Gastroesophageal sphincter (tissue), 3 donors: ENCODE measurements at regions not wholly inside any gene's neighbourhood (a gene's known extent, or its start where the extent isn't known, plus 50 kb on each side); places are given as distances from the start of the nearest gene placed in this dataset.

Experiments used
- CTCF ChIP-seq, 4 experiments: fragments of 200-600 bp in 2 of 4; fragments of 450-650 bp in 2 of 4; sonication (generic) in 1 of 4; IDR thresholded peaks; one replicate each; pipeline ENCODE4 v1.5.1; 2017 to 2019; ENCODE audit warnings: antibody characterized with exemption in 4 of 4, mild to moderate bottlenecking in 2 of 4, moderate library complexity in 2 of 4
- EP300 ChIP-seq: sonication (generic); formaldehyde crosslinking; IDR thresholded peaks from one replicate; pipeline ENCODE4 v1.6.1; 2017; ENCODE audit warnings: antibody characterized with exemption, mild to moderate bottlenecking
- POLR2A ChIP-seq, 2 donors: fragments of 450-650 bp; IDR thresholded peaks; one replicate each; pipeline ENCODE4 v1.6.1; 2017; ENCODE audit warnings: antibody characterized with exemption in 2 of 2, mild to moderate bottlenecking in 2 of 2, moderate library complexity in 1 of 2
- POLR2AphosphoS5 ChIP-seq: sonication (generic); formaldehyde crosslinking; IDR thresholded peaks from one replicate; pipeline ENCODE4 v1.6.1; 2017; ENCODE audit warnings: antibody characterized with exemption

- TF ChIP-seq EP300 (no peak), CTCF (IDR thresholded peaks at IDR 0.05) (no peak), POLR2AphosphoS5 (no peak), POLR2A (IDR thresholded peaks at IDR 0.05) (no peak)
Observed at GRCh38 chr7:33750177-33750576, 155.2 kb upstream of the BMPER start.
